B cell (primary cell): ENCODE measurements at regions not wholly inside any gene's neighbourhood (a gene's known extent, or its start where the extent isn't known, plus 50 kb on each side); places are given as distances from the start of the nearest gene placed in this dataset.

Experiments used
- CTCF ChIP-seq: fragments of 200-600 bp; IDR thresholded peaks from one replicate; pipeline ENCODE4 v1.8.0; 2022; ENCODE audit warnings: antibody characterized with exemption, mild to moderate bottlenecking
- EZH2 ChIP-seq: IDR thresholded peaks from 2 replicates; pipeline ENCODE4 v1.6.1; 2012; ENCODE audit warnings: borderline replicate concordance, low read depth, mild to moderate bottlenecking, moderate library complexity, low read length; ENCODE audit not compliant: insufficient read depth, poor library complexity, severe bottlenecking

- TF ChIP-seq EZH2 (no peak), CTCF (no peak)
Observed at GRCh38 chr12:114986178-114986714, 302.3 kb upstream of the TBX3 start.
